OCI-LY7 (cell line): ENCODE measurements at regions not wholly inside any gene's neighbourhood (a gene's known extent, or its start where the extent isn't known, plus 50 kb on each side); places are given as distances from the start of the nearest gene placed in this dataset.
A peak's percentile ranks its signal among the peaks of the same experiment; 100 is the strongest.
"Not testable (repeated sequence)": the region's sequence is repeated elsewhere in the genome, so short reads cannot be mapped to it uniquely, and the experiment has no call there.

Source experiments
- BruUV-seq: library from RNA; stranded (reverse); fragments of 400-500 nt; replicated peaks from 2 replicates; lab custom pipeline; 2021; lab: Mats Ljungman, UMichigan
- CTCF ChIA-PET: fragments of 300-600 bp; sonication (Branson Sonifier 250); formaldehyde crosslinking; loops from one replicate; lab custom pipeline; 2022; ENCODE audit warnings: antibody characterized with exemption; ENCODE audit not compliant: unreplicated experiment; lab: Charles Lee
- POLR2A ChIA-PET: fragments of 300-600 bp; sonication (Branson Sonifier 250); formaldehyde crosslinking; loops from one replicate; lab custom pipeline; 2022; ENCODE audit warnings: antibody characterized with exemption; lab: Charles Lee
- DNase-seq: peaks from one replicate; pipeline ENCODE4 v3.0.0-alpha.2; 2015; ENCODE audit warnings: low spot score
- H2AFZ ChIP-seq: fragments of 200-600 bp; sonication (generic), shearing (Covaris generic); 2 replicates; pipeline ENCODE4 v1.6.1; 2014; ENCODE audit warnings: mild to moderate bottlenecking, antibody characterized with exemption, low read length, moderate library complexity
- H3K27ac ChIP-seq: fragments of 200-600 bp; sonication (generic); 2 replicates; pipeline ENCODE4 v1.5.1; 2014; ENCODE audit warnings: mixed run types, low read depth, mild to moderate bottlenecking, moderate library complexity, low read length, inconsistent platforms; ENCODE audit not compliant: poor library complexity, severe bottlenecking
- H3K36me3 ChIP-seq: fragments of 200-600 bp; sonication (generic); 2 replicates; pipeline ENCODE4 v1.6.1; 2014; ENCODE audit warnings: mild to moderate bottlenecking, antibody characterized with exemption, low read length, moderate library complexity, mixed read lengths; ENCODE audit not compliant: insufficient read depth
- H3K4me1 ChIP-seq: fragments of 200-600 bp; sonication (generic); 2 replicates; pipeline ENCODE4 v1.5.1; 2014; ENCODE audit warnings: mild to moderate bottlenecking, low read length; ENCODE audit not compliant: insufficient read depth, poor library complexity, severe bottlenecking
- H3K4me2 ChIP-seq: fragments of 200-600 bp; sonication (generic); 2 replicates; pipeline ENCODE4 v1.6.1; 2014; ENCODE audit warnings: mild to moderate bottlenecking, low read length
- H3K4me3 ChIP-seq: fragments of 200-600 bp; sonication (generic); 2 replicates; pipeline ENCODE4 v1.5.1; 2014; ENCODE audit warnings: mild to moderate bottlenecking, low read depth, low read length; ENCODE audit not compliant: poor library complexity, severe bottlenecking
- H3K79me2 ChIP-seq: fragments of 200-600 bp; sonication (generic); 2 replicates; pipeline ENCODE4 v1.6.1; 2016; ENCODE audit warnings: low read depth, mild to moderate bottlenecking, low read length, moderate library complexity, mixed read lengths; ENCODE audit not compliant: insufficient read depth
- H3K9me2 ChIP-seq: fragments of 200-600 bp; sonication (generic); 2 replicates; pipeline ENCODE4 v1.6.1; 2016; ENCODE audit warnings: mild to moderate bottlenecking, low read length, mixed read lengths; ENCODE audit not compliant: insufficient read depth
- H3K9me3 ChIP-seq: fragments of 200-600 bp; sonication (generic); 2 replicates; pipeline ENCODE4 v1.6.1; 2014; ENCODE audit warnings: mild to moderate bottlenecking, mixed run types, low read length, mixed read lengths
- H4K20me1 ChIP-seq: fragments of 200-600 bp; sonication (generic); 2 replicates; pipeline ENCODE4 v1.6.1; 2014; ENCODE audit warnings: mild to moderate bottlenecking, antibody characterized with exemption, low read length, moderate library complexity, mixed read lengths; ENCODE audit not compliant: insufficient read depth
- EZH2phosphoT487 ChIP-seq: fragments of 200-600 bp; sonication (generic); IDR thresholded peaks from 2 replicates; pipeline ENCODE4 v1.6.1; 2018; ENCODE audit warnings: low read depth, borderline replicate concordance, mild to moderate bottlenecking, mixed run types, antibody characterized with exemption, low read length, moderate library complexity, mixed read lengths
- intact Hi-C: fragments of 100-400 bp; cut with micrococcal nuclease; formaldehyde crosslinking; loops from one replicate; pipeline ENCODE4 v1.10.0; 2022; ENCODE audit not compliant: unreplicated experiment
- TF ChIP-seq, protein P1 (sequence below): fragments of 200-600 bp; sonication (generic); conservative IDR thresholded peaks from 2 replicates; pipeline ENCODE4 v1.5.1; 2014; ENCODE audit warnings: mild to moderate bottlenecking, antibody characterized with exemption, low read length, moderate library complexity, mixed read lengths

DNA sequence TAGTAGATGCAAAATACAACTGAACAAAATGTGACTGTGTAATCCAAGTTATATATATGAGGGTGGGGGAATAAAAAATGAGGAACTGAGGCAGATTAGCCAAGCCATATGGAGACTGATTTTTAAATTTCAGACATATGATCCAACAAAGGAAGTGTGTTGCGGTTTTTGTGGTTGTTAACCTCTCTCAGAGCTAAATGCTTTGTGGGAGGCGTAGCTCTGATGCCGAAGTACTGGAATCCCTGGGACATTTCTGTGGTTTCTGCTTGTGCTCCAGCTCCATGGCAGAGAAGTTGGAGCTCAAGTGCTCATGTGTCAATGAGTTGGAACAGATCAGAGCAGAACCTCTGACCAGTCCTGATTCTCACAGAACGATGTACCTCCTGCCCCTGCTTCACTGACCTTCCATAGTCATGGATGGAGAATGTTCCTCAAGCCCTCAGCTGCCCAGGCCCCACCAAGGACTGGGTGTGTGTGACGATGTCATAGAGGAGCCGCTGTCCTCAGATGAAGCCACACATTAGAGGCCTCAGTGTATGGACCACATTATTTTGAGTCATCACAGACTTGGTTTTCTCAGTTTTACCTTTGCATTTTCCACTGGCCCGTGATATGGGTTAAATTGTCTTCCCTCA lies 107.6 kb downstream of the SOX1 start:
- intact Hi-C loops: no loop called here
- Histone ChIP-seq H3K9me2 (no peaks in the 10 kb centered on the region), H3K36me3 (no peaks in the 10 kb centered on the region), H2AFZ (peak overlapping the region; percentile 14; the same call in 1 of the 2 replicates), H3K79me2 (no peaks in the 10 kb centered on the region), H3K27ac (no peak overlapping the region), H3K9me3 (no peaks in the 10 kb centered on the region), H3K4me3 (no peak overlapping the region), H4K20me1 (no peaks in the 10 kb centered on the region), H3K4me1 (no peaks in the 10 kb centered on the region), H3K4me2 (no peak overlapping the region)
- TF ChIP-seq EZH2phosphoT487: no peak
- TF ChIP-seq, protein P1, sequence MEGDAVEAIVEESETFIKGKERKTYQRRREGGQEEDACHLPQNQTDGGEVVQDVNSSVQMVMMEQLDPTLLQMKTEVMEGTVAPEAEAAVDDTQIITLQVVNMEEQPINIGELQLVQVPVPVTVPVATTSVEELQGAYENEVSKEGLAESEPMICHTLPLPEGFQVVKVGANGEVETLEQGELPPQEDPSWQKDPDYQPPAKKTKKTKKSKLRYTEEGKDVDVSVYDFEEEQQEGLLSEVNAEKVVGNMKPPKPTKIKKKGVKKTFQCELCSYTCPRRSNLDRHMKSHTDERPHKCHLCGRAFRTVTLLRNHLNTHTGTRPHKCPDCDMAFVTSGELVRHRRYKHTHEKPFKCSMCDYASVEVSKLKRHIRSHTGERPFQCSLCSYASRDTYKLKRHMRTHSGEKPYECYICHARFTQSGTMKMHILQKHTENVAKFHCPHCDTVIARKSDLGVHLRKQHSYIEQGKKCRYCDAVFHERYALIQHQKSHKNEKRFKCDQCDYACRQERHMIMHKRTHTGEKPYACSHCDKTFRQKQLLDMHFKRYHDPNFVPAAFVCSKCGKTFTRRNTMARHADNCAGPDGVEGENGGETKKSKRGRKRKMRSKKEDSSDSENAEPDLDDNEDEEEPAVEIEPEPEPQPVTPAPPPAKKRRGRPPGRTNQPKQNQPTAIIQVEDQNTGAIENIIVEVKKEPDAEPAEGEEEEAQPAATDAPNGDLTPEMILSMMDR: no peak
- ChIA-PET CTCF (no interaction called here), POLR2A (interaction anchor here (1.0 kb wide), 1 partner anchor 45 kb away, joined by 3 read pairs; no protein-coding TSS in a partner anchor)
- DNase-seq: no peak
- no TSS peak for BruUV-seq

DNA sequence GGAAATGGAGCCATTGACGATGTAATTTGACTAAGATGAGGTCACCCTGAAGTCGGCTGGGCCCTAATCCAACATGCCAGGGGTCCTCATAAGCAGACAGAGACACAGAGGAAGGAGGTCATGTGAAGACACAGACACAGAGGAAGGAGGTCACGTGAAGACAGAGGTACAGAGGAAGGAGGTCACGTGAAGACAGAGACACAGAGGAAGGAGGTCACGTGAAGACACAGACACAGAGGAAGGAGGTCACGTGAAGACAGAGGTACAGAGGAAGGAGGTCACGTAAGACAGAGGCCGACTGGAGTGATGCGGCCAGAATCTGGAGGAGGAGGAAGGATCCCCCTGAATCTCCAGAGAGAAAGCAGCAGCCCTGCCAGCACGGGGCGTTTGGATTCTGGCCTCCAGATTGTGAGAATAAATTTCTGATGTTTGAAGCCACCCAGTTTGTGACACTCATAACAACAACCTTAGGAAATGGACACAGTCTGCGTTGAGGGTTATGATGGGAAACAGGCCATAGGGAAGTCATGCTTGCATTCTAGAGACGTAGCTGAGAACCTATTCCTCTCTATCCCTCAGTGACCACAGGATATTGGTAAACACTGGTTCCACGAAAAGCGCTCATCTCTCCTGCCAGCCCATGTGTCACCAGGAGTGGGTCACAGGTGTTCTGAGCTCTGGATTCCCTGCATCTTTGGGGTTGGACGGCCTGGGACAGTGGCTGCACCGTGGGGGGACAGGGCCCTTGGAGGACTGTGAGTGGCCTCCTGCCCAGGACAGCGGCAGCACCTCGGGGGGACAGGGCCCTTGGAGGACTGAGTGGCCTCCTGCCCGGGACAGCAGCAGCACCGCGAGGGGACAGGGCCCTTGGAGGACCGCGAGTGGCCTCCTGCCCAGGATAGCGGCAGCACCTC lies 108.5 kb downstream of the SOX1 start:
- TF ChIP-seq, protein P1: no peak
- no peak for TF ChIP-seq EZH2phosphoT487
- POLR2A ChIA-PET: interaction anchor here (0.5 kb wide), 1 partner anchor 23 kb away, joined by 3 read pairs; no protein-coding TSS in a partner anchor
- Histone ChIP-seq H4K20me1 (no peaks in the 10 kb centered on the region), H3K36me3 (no peaks in the 10 kb centered on the region), H3K79me2 (no peaks in the 10 kb centered on the region), H3K4me1 (no peaks in the 10 kb centered on the region), H3K9me3 (no peaks in the 10 kb centered on the region), H2AFZ (peak overlapping the region; percentile 14; the same call in 1 of the 2 replicates), H3K27ac (no peak overlapping the region), H3K4me2 (no peak overlapping the region), H3K9me2 (no peaks in the 10 kb centered on the region), H3K4me3 (no peak overlapping the region)
- DNase-seq: peak; percentile 4
- CTCF ChIA-PET: no interaction called here
- no TSS peak for BruUV-seq
- intact Hi-C loops: no loop called here

DNA sequence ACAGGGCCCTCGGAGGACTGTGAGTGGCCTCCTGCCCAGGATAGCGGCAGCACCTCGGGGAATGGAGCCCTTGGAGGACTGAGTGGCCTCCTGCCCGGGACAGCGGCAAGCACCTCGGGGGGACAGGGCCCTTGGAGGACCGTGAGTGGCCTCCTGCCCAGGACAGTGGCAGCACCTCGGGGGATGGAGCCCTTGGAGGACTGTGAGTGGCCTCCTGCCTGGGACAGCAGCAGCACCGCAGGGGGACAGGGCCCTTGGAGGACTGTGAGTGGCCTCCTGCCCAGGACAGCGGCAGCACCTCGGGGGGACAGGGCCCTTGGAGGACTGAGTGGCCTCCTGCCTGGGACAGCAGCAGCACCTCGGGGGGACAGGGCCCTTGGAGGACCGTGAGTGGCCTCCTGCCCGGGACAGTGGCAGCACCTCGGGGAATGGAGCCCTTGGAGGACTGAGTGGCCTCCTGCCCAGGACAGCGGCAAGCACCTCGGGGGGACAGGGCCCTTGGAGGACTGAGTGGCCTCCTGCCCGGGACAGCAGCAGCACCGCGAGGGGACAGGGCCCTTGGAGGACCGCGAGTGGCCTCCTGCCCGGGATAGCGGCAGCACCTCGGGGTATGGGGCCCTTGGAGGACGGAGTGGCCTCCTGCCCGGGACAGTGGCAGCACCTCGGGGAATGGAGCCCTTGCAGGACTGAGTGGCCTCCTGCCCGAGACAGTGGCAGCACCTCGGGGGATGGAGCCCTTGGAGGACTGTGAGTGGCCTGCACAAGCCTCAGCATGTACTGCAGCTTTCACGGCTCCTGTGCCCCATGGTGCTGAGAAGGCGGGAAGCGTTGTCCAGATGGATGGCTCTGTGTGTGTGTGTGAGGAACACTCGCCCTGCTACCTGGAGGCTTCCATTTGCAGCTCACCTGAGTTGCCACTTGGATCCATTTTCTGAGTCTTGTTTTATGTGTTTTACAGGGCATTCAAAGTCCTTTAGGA lies 109.5 kb downstream of the SOX1 start:
- H3K4me3 ChIP-seq, DNase-seq, H3K9me2 ChIP-seq, H3K4me1 ChIP-seq, H3K4me2 ChIP-seq, H2AFZ ChIP-seq, H4K20me1 ChIP-seq, H3K36me3 ChIP-seq, H3K79me2 ChIP-seq, CTCF ChIA-PET, BruUV-seq, H3K9me3 ChIP-seq, intact Hi-C loops, H3K27ac ChIP-seq: not testable (repeated sequence)
- POLR2A ChIA-PET: interaction anchor here (0.5 kb wide), 1 partner anchor 22 kb away, joined by 3 read pairs; no protein-coding TSS in a partner anchor
